ENCODE measurements at regions not wholly inside any gene's neighbourhood (a gene's known extent, or its start where the extent isn't known, plus 50 kb on each side); places are given as distances from the start of the nearest gene placed in this dataset.

GRCh38 chr5:125202871-125203438 lies 456.5 kb upstream of the ZNF608 start:
- TF ChIP-seq, protein P1, sequence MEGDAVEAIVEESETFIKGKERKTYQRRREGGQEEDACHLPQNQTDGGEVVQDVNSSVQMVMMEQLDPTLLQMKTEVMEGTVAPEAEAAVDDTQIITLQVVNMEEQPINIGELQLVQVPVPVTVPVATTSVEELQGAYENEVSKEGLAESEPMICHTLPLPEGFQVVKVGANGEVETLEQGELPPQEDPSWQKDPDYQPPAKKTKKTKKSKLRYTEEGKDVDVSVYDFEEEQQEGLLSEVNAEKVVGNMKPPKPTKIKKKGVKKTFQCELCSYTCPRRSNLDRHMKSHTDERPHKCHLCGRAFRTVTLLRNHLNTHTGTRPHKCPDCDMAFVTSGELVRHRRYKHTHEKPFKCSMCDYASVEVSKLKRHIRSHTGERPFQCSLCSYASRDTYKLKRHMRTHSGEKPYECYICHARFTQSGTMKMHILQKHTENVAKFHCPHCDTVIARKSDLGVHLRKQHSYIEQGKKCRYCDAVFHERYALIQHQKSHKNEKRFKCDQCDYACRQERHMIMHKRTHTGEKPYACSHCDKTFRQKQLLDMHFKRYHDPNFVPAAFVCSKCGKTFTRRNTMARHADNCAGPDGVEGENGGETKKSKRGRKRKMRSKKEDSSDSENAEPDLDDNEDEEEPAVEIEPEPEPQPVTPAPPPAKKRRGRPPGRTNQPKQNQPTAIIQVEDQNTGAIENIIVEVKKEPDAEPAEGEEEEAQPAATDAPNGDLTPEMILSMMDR (IDR thresholded peaks at IDR 0.05; ENCODE audit: insufficient read depth, low read length, poor library complexity, severe bottlenecking), result no peak
- no peak for DNase-seq (ENCODE audit: low read depth)
- Histone ChIP-seq H3K4me3 (ENCODE audit: low read depth, low read length) (no peak overlapping the region), H3K27me3 (ENCODE audit: control insufficient read depth, insufficient read depth, low read length) (no peaks in the 10 kb centered on the region), H3K36me3 (ENCODE audit: control insufficient read depth, insufficient read depth, low read length) (no peaks in the 10 kb centered on the region)

DNA sequence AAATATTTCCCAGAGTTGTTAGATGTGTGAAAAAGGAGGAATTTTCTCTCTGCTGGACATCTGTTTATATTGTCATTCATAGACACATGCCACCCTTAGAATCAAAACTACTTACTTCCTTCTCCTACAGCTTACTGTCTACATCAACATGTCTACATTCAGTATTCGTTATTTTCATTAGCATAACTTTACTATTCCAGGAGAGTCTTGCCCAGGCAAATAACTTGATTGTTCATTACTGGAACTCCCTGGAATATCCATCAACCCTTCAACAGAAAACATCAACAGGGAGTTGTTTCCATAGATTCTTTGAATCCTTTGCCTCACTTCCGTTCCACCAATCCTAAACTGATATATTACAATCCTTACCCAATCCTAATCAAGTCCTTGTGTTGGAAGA lies 457.5 kb upstream of the ZNF608 start:
- no peak for DNase-seq (ENCODE audit: low read depth)

GRCh38 chr5:125205601-125206225 lies 459.3 kb upstream of the ZNF608 start:
- no peaks in the 10 kb centered on the region for H3K36me3 ChIP-seq (ENCODE audit: control insufficient read depth, insufficient read depth, low read length)
- H3K4me3 ChIP-seq (ENCODE audit: low read depth, low read length), result no peak overlapping the region
- no peak for DNase-seq (ENCODE audit: low read depth)
- no peaks in the 10 kb centered on the region for H3K27me3 ChIP-seq (ENCODE audit: control insufficient read depth, insufficient read depth, low read length)
- TF ChIP-seq, protein P1 (IDR thresholded peaks at IDR 0.05; ENCODE audit: insufficient read depth, low read length, poor library complexity, severe bottlenecking), result no peak

More for the DNA sequence above, 457.5 kb upstream of the ZNF608 start:
- no peaks in the 10 kb centered on the region for H3K36me3 ChIP-seq (ENCODE audit: control insufficient read depth, insufficient read depth, low read length)
- TF ChIP-seq, protein P1 (IDR thresholded peaks at IDR 0.05; ENCODE audit: insufficient read depth, low read length, poor library complexity, severe bottlenecking), result no peak
- H3K4me3 ChIP-seq (ENCODE audit: low read depth, low read length), result no peak overlapping the region
- no peaks in the 10 kb centered on the region for H3K27me3 ChIP-seq (ENCODE audit: control insufficient read depth, insufficient read depth, low read length)

DNA sequence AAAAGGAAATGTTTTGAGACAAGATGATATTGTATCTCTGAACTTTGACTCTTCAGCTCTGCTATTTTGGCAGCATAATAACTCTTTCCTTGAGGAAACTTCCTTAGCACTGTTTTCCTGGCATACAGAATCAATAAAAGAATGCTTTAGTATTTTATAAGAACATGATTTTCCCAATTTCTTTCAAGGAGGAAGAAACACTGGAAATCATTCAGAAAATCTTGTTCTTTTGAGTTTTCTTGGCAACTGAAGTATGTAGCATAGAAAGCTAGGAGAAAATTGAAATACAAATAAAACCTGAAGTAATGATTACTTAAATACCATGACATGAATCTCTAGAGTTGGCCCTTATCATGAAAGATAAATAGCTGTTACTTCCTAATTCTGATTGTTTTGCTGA lies 461.4 kb upstream of the ZNF608 start:
- TF ChIP-seq, protein P1 (IDR thresholded peaks at IDR 0.05; ENCODE audit: insufficient read depth, low read length, poor library complexity, severe bottlenecking), result no peak

GRCh38 chr5:125209650-125210049 lies 463.2 kb upstream of the ZNF608 start:
- TF ChIP-seq, protein P1 (IDR thresholded peaks at IDR 0.05; ENCODE audit: insufficient read depth, low read length, poor library complexity, severe bottlenecking), result no peak
- Histone ChIP-seq H3K4me3 (ENCODE audit: low read depth, low read length) (no peak overlapping the region), H3K36me3 (ENCODE audit: control insufficient read depth, insufficient read depth, low read length) (no peaks in the 10 kb centered on the region), H3K27me3 (ENCODE audit: control insufficient read depth, insufficient read depth, low read length) (no peaks in the 10 kb centered on the region)
- DNase-seq (ENCODE audit: low read depth), result no peak

More for the DNA sequence above, 461.4 kb upstream of the ZNF608 start:
- Histone ChIP-seq H3K27me3 (ENCODE audit: control insufficient read depth, insufficient read depth, low read length) (no peaks in the 10 kb centered on the region), H3K36me3 (ENCODE audit: control insufficient read depth, insufficient read depth, low read length) (no peaks in the 10 kb centered on the region), H3K4me3 (ENCODE audit: low read depth, low read length) (no peak overlapping the region)
- DNase-seq (ENCODE audit: low read depth), result no peak

Data from kidney epithelial cell (primary cell).